22Rv1 (cell line): ENCODE measurements at regions not wholly inside any gene's neighbourhood (a gene's known extent, or its start where the extent isn't known, plus 50 kb on each side); places are given as distances from the start of the nearest gene placed in this dataset.

ENCODE experiments used
- H3K27ac ChIP-seq: fragments of 450-650 bp; 2 replicates; pipeline ENCODE4 v1.5.1; 2017
- ZFX ChIP-seq: fragments of 450-650 bp; IDR thresholded peaks from 2 replicates; pipeline ENCODE4 v1.6.1; 2017; ENCODE audit warnings: antibody characterized with exemption, borderline replicate concordance
- TF ChIP-seq, protein P1 (sequence below): fragments of 450-650 bp; IDR thresholded peaks from 2 replicates; pipeline ENCODE4 v1.5.1; 2017; ENCODE audit warnings: mild to moderate bottlenecking

DNA sequence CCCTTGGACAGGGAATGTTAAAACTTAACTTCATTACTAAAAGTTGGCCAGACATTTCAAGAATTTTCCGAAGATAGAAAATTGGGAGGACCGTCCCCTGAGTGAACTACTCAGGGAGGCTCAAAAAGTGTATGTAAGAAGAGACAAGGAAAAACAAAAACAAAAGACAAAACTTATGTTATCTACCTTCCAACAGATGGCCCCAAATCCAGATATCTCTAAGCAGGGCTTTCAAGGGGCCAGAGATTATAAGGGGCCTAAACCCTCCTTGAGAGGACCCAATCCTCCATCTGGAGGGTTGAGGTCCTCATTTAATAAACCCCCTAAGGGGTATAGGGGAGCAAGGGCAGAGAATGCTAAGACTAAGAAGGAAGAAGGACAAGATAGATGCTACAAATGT is 203.6 kb downstream of the SH2D4B start:
- TF ChIP-seq, protein P1, sequence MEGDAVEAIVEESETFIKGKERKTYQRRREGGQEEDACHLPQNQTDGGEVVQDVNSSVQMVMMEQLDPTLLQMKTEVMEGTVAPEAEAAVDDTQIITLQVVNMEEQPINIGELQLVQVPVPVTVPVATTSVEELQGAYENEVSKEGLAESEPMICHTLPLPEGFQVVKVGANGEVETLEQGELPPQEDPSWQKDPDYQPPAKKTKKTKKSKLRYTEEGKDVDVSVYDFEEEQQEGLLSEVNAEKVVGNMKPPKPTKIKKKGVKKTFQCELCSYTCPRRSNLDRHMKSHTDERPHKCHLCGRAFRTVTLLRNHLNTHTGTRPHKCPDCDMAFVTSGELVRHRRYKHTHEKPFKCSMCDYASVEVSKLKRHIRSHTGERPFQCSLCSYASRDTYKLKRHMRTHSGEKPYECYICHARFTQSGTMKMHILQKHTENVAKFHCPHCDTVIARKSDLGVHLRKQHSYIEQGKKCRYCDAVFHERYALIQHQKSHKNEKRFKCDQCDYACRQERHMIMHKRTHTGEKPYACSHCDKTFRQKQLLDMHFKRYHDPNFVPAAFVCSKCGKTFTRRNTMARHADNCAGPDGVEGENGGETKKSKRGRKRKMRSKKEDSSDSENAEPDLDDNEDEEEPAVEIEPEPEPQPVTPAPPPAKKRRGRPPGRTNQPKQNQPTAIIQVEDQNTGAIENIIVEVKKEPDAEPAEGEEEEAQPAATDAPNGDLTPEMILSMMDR, result no peak
- no peak for TF ChIP-seq ZFX
- no peak overlapping the region for H3K27ac ChIP-seq

DNA sequence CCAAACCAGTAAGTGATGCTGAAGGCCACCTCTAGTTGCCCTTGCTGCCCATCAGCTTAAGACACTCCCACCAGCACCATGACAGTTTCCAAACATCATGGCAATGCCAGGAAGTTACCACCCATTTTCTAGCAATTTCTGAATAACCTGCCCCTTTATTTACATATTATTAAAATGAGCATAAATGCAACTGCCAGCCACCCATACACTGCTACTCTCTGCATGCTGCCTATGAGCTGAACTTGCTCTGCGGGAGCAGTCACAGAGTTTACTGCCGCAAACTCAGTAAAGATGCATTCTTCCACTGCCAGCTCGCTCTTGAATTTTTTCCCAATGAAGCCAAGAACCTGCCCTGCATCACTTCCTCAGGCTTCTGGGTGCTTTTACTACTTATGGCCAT is 212.6 kb downstream of the SH2D4B start:
- no peak overlapping the region for H3K27ac ChIP-seq
- TF ChIP-seq, protein P1, result no peak

DNA sequence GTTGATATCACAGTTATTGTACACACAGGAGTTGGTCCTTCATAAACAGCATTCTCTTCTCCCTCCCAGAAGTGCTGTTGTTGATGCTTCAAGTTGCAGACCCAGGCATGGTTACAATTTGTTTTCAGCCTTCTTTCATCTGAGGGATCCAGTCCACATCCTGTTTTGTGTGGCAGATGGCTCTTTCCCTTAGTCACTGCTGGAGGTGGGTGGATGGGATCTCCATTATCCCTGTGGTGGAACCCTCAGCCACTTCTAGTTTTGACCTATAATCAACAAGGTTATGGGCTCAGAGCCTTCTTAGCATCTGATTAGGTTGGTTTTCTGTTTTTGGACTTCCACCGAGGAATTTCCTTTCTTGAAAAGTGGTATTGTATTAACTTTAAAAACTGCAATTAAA is 214.2 kb downstream of the SH2D4B start:
- TF ChIP-seq ZFX, result no peak
- TF ChIP-seq, protein P1, result no peak
- H3K27ac ChIP-seq, result no peak overlapping the region

DNA sequence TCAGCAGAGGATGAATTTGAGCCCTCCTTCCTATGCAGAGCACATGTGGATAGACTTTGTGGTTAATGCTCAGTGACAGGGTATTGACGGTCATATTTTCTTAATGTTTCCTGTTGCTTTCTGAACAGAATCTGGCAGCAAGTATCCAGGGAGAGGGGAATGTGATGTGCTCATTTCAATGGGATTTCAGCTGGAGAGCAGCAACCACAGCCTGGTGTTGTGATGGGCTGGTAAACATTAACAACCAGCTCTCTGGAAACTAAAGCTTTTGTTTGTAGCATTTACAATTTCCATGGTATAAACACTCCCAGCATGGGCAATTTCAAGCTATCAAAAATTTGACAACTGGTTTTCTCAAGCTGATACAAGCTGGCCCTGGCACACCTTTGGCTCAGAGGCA is 215.9 kb downstream of the SH2D4B start:
- H3K27ac ChIP-seq, result no peak overlapping the region
- TF ChIP-seq, protein P1, result no peak
- no peak for TF ChIP-seq ZFX

DNA sequence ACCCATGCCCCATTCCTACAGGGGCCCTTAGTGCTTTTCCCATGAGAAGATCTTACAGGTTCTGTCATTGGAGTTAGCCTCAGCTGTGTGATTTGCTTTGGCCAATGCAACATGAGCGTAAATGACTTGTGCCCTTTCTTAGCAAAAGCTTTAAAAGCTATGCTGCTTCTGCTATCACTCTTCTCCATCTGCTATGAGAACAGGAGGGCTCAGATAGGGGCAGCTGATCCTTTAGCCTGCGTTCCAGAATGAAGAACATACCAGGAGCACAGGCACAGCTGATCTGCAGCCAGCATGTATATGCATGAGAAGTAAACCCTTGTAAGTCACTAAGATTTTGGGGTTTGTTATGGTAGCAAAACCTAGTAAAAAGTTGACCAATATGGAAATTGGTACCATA is 218.2 kb downstream of the SH2D4B start:
- H3K27ac ChIP-seq, result no peak overlapping the region
- no peak for TF ChIP-seq ZFX
- TF ChIP-seq, protein P1, result no peak

DNA sequence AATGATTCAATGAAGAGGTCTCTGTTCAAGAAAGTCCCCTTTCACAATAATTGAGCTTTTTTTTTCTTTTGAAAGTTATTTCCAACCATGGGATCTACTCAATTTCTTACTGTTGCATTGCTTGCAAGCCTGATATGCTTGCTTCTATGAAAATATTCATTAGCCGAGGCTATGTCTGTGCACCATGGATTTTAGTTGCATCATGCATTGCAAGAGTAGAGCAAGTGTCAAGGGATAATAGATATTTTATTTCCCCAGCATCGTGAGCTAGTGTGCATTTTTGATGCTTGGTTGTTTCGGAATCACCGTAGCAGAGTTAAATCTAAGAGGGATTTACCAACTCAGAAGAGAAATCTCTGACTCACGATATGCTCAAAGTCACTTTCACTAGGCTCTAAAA is 222.0 kb downstream of the SH2D4B start:
- TF ChIP-seq, protein P1, result no peak
- TF ChIP-seq ZFX, result no peak

DNA sequence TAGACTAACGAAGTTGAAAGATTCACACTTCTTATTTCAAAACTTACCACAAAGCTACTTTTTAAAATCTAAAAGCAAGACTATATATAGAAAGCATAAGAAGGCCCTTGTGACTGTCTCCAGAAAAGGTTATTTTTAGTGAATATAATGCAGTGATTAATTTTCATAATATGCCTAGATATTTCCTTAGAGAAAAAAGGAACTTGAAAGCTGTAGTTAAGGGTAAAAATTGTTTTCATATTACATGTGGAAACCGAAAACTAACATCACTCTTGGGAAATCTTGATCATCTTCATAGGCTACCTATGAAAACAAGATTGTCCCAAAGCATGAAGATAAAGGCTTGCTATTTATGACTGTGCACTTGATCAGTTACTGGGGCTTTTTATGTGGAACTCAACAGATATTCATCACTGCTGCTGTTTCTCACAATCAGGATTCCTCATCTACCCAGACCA is 223.2 kb downstream of the SH2D4B start:
- no peak overlapping the region for H3K27ac ChIP-seq
- TF ChIP-seq, protein P1, result no peak
- TF ChIP-seq ZFX, result no peak

More for the DNA sequence above, 222.0 kb downstream of the SH2D4B start:
- H3K27ac ChIP-seq, result no peak overlapping the region
